Neural cell (in vitro differentiated cells): ENCODE measurements at regions not wholly inside any gene's neighbourhood (a gene's known extent, or its start where the extent isn't known, plus 50 kb on each side); places are given as distances from the start of the nearest gene placed in this dataset.
"Not testable (repeated sequence)": the region's sequence is repeated elsewhere in the genome, so short reads cannot be mapped to it uniquely, and the experiment has no call there.

Experiments
- H2AFZ ChIP-seq: fragments of 200-600, 300-800 bp; sonication (generic), shearing (Covaris generic); 2 replicates; pipeline ENCODE4 v1.6.0; 2014; ENCODE audit warnings: low read depth, mild to moderate bottlenecking, antibody characterized with exemption, low read length, moderate library complexity
- H3F3A ChIP-seq: fragments of 200-600 bp; shearing (Covaris generic); 2 replicates; pipeline ENCODE4 v1.6.1; 2016; ENCODE audit warnings: mild to moderate bottlenecking, moderate library complexity, mixed read lengths, antibody characterized with exemption, low read length; ENCODE audit not compliant: insufficient read depth, poor library complexity, severe bottlenecking
- H3K27ac ChIP-seq: fragments of 200-600, 300-800 bp; sonication (generic), shearing (Covaris generic); 2 replicates; pipeline ENCODE4 v1.5.1; 2014; ENCODE audit warnings: mild to moderate bottlenecking, low read length, moderate library complexity
- H3K27me3 ChIP-seq: fragments of 300-800, 200-600 bp; sonication (generic), shearing (Covaris generic); 2 replicates; pipeline ENCODE4 v1.6.0; 2014; ENCODE audit warnings: mild to moderate bottlenecking, low read depth, low read length, moderate library complexity; ENCODE audit not compliant: insufficient read depth
- H3K36me3 ChIP-seq: fragments of 300-800, 200-600 bp; sonication (generic), shearing (Covaris generic); 2 replicates; pipeline ENCODE4 v1.5.1; 2014; ENCODE audit warnings: mild to moderate bottlenecking, antibody characterized with exemption, low read length, moderate library complexity; ENCODE audit not compliant: insufficient read depth
- H3K4me2 ChIP-seq: fragments of 300-800, 200-600 bp; sonication (generic), shearing (Covaris generic); 2 replicates; pipeline ENCODE4 v1.6.0; 2014; ENCODE audit warnings: mild to moderate bottlenecking, low read length
- H3K4me3 ChIP-seq: fragments of 300-800, 200-600 bp; sonication (generic), shearing (Covaris generic); 2 replicates; pipeline ENCODE4 v1.5.1; 2014; ENCODE audit warnings: mild to moderate bottlenecking, low read length, moderate library complexity
- H3K79me2 ChIP-seq: fragments of 200-600 bp; shearing (Covaris generic); replicated peaks from 2 replicates; pipeline ENCODE4 v1.6.0; 2014; ENCODE audit warnings: mild to moderate bottlenecking, low read length, moderate library complexity; ENCODE audit not compliant: insufficient read depth
- H3K9ac ChIP-seq: fragments of 300-800, 200-600 bp; sonication (generic), shearing (Covaris generic); 2 replicates; pipeline ENCODE4 v1.6.1; 2016; ENCODE audit warnings: mild to moderate bottlenecking, low read length, mixed read lengths
- H3K9me2 ChIP-seq: fragments of 200-600 bp; shearing (Covaris generic); 2 replicates; pipeline ENCODE4 v1.6.1; 2016; ENCODE audit warnings: mild to moderate bottlenecking, low read length, mixed read lengths; ENCODE audit not compliant: insufficient read depth
- H3K9me3 ChIP-seq: fragments of 200-600, 300-800 bp; sonication (generic), shearing (Covaris generic); 2 replicates; pipeline ENCODE4 v1.6.1; 2016; ENCODE audit warnings: mild to moderate bottlenecking, mixed run types, low read length, moderate library complexity, mixed read lengths
- H4K20me1 ChIP-seq: fragments of 200-600 bp; shearing (Covaris generic); 2 replicates; pipeline ENCODE4 v1.6.1; 2016; ENCODE audit warnings: mild to moderate bottlenecking, mixed run types; ENCODE audit not compliant: insufficient read depth
- EP300 ChIP-seq: fragments of 450-650 bp; conservative IDR thresholded peaks from 2 replicates; pipeline ENCODE4 v1.6.1; 2014; ENCODE audit warnings: antibody characterized with exemption, mild to moderate bottlenecking, moderate library complexity; ENCODE audit not compliant: poor library complexity, severe bottlenecking
- EZH2 ChIP-seq: fragments of 200-600, 300-800 bp; shearing (Covaris generic), sonication (generic); IDR thresholded peaks from 2 replicates; pipeline ENCODE4 v1.6.1; 2014; ENCODE audit warnings: antibody characterized with exemption, low read length, borderline replicate concordance, mild to moderate bottlenecking; ENCODE audit not compliant: insufficient read depth, poor library complexity, severe bottlenecking
- MXI1 ChIP-seq: fragments of 450-650 bp; conservative IDR thresholded peaks from 2 replicates; pipeline ENCODE4 v1.6.1; 2014; ENCODE audit warnings: antibody characterized with exemption, mild to moderate bottlenecking; ENCODE audit not compliant: poor library complexity, severe bottlenecking
- POLR2AphosphoS5 ChIP-seq: IDR thresholded peaks from 2 replicates; pipeline ENCODE4 v1.6.1; 2012
- RAD21 ChIP-seq: fragments of 450-650 bp; conservative IDR thresholded peaks from 2 replicates; pipeline ENCODE4 v1.6.1; 2014; ENCODE audit warnings: antibody characterized with exemption, mild to moderate bottlenecking, moderate library complexity
- SMC3 ChIP-seq: fragments of 450-650 bp; conservative IDR thresholded peaks from 2 replicates; pipeline ENCODE4 v1.6.1; 2014; ENCODE audit warnings: antibody characterized with exemption, mild to moderate bottlenecking, moderate library complexity; ENCODE audit not compliant: poor library complexity
- TAF1 ChIP-seq: IDR thresholded peaks from 2 replicates; pipeline ENCODE4 v1.6.1; 2012; ENCODE audit warnings: low read depth
- TF ChIP-seq, protein P1 (sequence below): fragments of 450-650 bp; IDR thresholded peaks from 2 replicates; pipeline ENCODE4 v1.5.1; 2014; ENCODE audit warnings: antibody characterized with exemption, mild to moderate bottlenecking, moderate library complexity; ENCODE audit not compliant: poor library complexity, severe bottlenecking
- TF ChIP-seq, protein P2 (sequence below): IDR thresholded peaks from 2 replicates; pipeline ENCODE4 v1.6.1; 2012; ENCODE audit warnings: borderline replicate concordance

DNA sequence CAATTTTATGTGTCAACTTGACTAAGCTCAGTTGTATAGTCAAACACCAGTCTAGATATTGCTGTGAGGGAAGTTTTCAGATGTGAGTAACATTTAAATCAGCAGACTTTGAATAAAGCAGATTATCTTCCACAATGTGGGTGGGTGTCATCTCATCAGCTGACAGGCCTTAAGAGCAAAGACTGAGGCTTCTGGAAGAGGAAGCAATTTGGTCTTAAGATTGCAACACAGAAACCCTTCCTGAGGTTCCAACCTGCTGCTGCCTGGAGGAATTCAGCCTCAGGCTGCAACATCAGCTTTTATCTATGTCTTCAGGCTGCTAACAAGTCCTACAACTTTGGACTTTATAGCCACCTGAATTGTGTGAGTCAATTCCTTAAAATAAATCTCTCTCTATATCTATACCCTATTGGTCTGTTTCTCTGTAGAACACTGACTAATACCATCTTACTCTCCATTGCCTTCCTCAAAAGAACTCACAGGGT is 277.2 kb upstream of the PLET1 start:
- no peak overlapping the region for H3K9ac ChIP-seq
- no peak for TF ChIP-seq EP300
- no peak for TF ChIP-seq RAD21
- TF ChIP-seq POLR2AphosphoS5 = no peak
- no peak for TF ChIP-seq TAF1
- TF ChIP-seq SMC3 = no peak
- TF ChIP-seq, protein P1, sequence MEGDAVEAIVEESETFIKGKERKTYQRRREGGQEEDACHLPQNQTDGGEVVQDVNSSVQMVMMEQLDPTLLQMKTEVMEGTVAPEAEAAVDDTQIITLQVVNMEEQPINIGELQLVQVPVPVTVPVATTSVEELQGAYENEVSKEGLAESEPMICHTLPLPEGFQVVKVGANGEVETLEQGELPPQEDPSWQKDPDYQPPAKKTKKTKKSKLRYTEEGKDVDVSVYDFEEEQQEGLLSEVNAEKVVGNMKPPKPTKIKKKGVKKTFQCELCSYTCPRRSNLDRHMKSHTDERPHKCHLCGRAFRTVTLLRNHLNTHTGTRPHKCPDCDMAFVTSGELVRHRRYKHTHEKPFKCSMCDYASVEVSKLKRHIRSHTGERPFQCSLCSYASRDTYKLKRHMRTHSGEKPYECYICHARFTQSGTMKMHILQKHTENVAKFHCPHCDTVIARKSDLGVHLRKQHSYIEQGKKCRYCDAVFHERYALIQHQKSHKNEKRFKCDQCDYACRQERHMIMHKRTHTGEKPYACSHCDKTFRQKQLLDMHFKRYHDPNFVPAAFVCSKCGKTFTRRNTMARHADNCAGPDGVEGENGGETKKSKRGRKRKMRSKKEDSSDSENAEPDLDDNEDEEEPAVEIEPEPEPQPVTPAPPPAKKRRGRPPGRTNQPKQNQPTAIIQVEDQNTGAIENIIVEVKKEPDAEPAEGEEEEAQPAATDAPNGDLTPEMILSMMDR = no peak
- TF ChIP-seq, protein P2, sequence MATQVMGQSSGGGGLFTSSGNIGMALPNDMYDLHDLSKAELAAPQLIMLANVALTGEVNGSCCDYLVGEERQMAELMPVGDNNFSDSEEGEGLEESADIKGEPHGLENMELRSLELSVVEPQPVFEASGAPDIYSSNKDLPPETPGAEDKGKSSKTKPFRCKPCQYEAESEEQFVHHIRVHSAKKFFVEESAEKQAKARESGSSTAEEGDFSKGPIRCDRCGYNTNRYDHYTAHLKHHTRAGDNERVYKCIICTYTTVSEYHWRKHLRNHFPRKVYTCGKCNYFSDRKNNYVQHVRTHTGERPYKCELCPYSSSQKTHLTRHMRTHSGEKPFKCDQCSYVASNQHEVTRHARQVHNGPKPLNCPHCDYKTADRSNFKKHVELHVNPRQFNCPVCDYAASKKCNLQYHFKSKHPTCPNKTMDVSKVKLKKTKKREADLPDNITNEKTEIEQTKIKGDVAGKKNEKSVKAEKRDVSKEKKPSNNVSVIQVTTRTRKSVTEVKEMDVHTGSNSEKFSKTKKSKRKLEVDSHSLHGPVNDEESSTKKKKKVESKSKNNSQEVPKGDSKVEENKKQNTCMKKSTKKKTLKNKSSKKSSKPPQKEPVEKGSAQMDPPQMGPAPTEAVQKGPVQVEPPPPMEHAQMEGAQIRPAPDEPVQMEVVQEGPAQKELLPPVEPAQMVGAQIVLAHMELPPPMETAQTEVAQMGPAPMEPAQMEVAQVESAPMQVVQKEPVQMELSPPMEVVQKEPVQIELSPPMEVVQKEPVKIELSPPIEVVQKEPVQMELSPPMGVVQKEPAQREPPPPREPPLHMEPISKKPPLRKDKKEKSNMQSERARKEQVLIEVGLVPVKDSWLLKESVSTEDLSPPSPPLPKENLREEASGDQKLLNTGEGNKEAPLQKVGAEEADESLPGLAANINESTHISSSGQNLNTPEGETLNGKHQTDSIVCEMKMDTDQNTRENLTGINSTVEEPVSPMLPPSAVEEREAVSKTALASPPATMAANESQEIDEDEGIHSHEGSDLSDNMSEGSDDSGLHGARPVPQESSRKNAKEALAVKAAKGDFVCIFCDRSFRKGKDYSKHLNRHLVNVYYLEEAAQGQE = no peak
- TF ChIP-seq EZH2 = no peak
- TF ChIP-seq MXI1 = no peak
- H3K27ac ChIP-seq = no peak overlapping the region
- no peak overlapping the region for H3K4me2 ChIP-seq
- H4K20me1 ChIP-seq = no peaks in the 10 kb centered on the region
- no peaks in the 10 kb centered on the region for H3K9me2 ChIP-seq
- no peaks in the 10 kb centered on the region for H3K9me3 ChIP-seq
- H3F3A ChIP-seq = no peaks in the 10 kb centered on the region
- H3K36me3 ChIP-seq = no peaks in the 10 kb centered on the region
- no peak overlapping the region for H3K4me3 ChIP-seq
- no peak overlapping the region for H2AFZ ChIP-seq
- no peaks in the 10 kb centered on the region for H3K27me3 ChIP-seq
- H3K79me2 ChIP-seq = no peaks in the 10 kb centered on the region

DNA sequence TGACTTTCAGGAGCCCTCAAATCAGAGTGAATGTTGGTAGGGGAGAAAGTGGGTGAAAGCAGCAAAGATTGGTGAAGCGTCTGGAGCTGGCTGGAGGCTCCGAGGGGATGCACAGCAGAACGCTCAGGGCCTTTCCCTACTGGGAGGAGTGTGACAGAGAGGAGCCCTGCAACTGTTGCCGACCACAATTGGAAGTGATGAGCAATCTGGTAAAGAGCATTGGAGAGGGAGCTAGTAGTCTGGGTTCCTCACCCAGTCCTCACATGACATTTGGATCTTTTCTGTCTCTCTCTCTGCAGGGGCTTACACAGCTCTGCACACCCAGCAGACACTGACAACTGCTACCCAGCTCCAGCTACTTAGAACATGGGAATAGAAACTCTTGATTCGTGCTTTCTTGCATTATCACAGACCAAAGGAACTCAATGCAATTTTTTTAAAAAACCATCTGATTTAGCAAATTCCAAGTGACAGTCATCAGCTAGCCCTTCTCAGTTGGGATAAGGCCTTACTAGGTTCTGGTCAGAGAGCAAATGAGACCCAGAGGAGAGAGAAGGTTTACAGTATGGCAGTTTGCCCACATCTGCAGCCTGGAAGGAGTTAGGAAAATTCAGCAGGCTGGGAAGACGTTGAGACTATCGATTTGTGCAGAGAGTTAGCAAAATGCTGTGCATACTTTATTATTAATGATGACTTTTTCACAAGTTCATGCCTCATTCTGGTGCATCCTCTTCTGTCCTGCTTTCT is 278.0 kb upstream of the PLET1 start:
- H3K9ac ChIP-seq = no peak overlapping the region
- H2AFZ ChIP-seq = no peak overlapping the region
- H3K9me3 ChIP-seq = no peaks in the 10 kb centered on the region
- H3K36me3 ChIP-seq = no peaks in the 10 kb centered on the region
- no peak for TF ChIP-seq SMC3
- TF ChIP-seq TAF1 = no peak
- TF ChIP-seq MXI1 = no peak
- TF ChIP-seq, protein P2 = no peak
- TF ChIP-seq, protein P1 = no peak
- no peak for TF ChIP-seq RAD21
- no peak for TF ChIP-seq EP300
- TF ChIP-seq POLR2AphosphoS5 = no peak
- TF ChIP-seq EZH2 = no peak
- no peak overlapping the region for H3K4me2 ChIP-seq
- no peaks in the 10 kb centered on the region for H3K27me3 ChIP-seq
- no peak overlapping the region for H3K4me3 ChIP-seq
- H3K27ac ChIP-seq = no peak overlapping the region
- no peaks in the 10 kb centered on the region for H3K79me2 ChIP-seq
- no peaks in the 10 kb centered on the region for H3F3A ChIP-seq
- no peaks in the 10 kb centered on the region for H4K20me1 ChIP-seq
- no peaks in the 10 kb centered on the region for H3K9me2 ChIP-seq

DNA sequence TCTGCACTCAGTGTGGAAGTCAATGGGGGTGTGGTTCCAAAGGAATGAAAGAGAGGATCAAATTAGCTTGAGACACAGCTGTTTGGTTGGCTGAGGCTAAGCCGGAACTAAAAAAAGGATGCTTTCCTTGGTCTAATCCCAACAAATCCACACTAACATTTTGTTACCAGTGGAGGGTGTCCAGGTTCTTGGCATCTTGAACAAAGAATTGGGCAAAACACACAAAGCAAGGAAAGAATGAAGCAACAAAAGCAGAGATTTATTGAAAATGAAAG is 278.6 kb upstream of the PLET1 start:
- not testable (repeated sequence) for H3K36me3 ChIP-seq, H3K79me2 ChIP-seq, H3K27ac ChIP-seq, H3K27me3 ChIP-seq, H3K4me2 ChIP-seq, H2AFZ ChIP-seq, H3K9ac ChIP-seq, H3K9me2 ChIP-seq, H3F3A ChIP-seq, H3K4me3 ChIP-seq, H3K9me3 ChIP-seq, H4K20me1 ChIP-seq
